ENCODE measurements at regions not wholly inside any gene's neighbourhood (a gene's known extent, or its start where the extent isn't known, plus 50 kb on each side); places are given as distances from the start of the nearest gene placed in this dataset.

- TF ChIP-seq CTCF (IDR thresholded peaks at IDR 0.05; ENCODE audit: poor library complexity, severe bottlenecking) = no peak
- no peak for DNase-seq (ENCODE audit: low spot score)
- no peak for ATAC-seq (ENCODE audit: low read depth)
- Histone ChIP-seq H3K27me3 (ENCODE audit: insufficient read depth, poor library complexity, severe bottlenecking) (no peaks in the 10 kb centered on the region), H3K27ac (ENCODE audit: poor library complexity, severe bottlenecking) (no peak overlapping the region), H3K4me3 (ENCODE audit: severe bottlenecking) (no peak overlapping the region), H3K4me1 (ENCODE audit: insufficient read depth, poor library complexity, severe bottlenecking) (peaks cover 26% of the 10 kb centered on the region), H3K9me3 (ENCODE audit: severe bottlenecking) (no peaks in the 10 kb centered on the region), H3K36me3 (ENCODE audit: low read depth) (no peaks in the 10 kb centered on the region)
Observed at GRCh38 chr20:10853176-10853575, 179.4 kb upstream of the JAG1 start.

GRCh38 chr20:10853731-10854130, 179.9 kb upstream of the JAG1 start:
- Histone ChIP-seq H3K4me1 (ENCODE audit: insufficient read depth, poor library complexity, severe bottlenecking) (peaks cover 24% of the 10 kb centered on the region), H3K27ac (ENCODE audit: poor library complexity, severe bottlenecking) (no peak overlapping the region), H3K4me3 (ENCODE audit: severe bottlenecking) (no peak overlapping the region), H3K36me3 (ENCODE audit: low read depth) (no peaks in the 10 kb centered on the region), H3K9me3 (ENCODE audit: severe bottlenecking) (no peaks in the 10 kb centered on the region), H3K27me3 (ENCODE audit: insufficient read depth, poor library complexity, severe bottlenecking) (no peaks in the 10 kb centered on the region)
- DNase-seq (ENCODE audit: low spot score) (no peak), ATAC-seq (ENCODE audit: low read depth) (no peak)
- no peak for TF ChIP-seq CTCF (IDR thresholded peaks at IDR 0.05; ENCODE audit: poor library complexity, severe bottlenecking)

- Histone ChIP-seq H3K27me3 (ENCODE audit: insufficient read depth, poor library complexity, severe bottlenecking) (no peaks in the 10 kb centered on the region), H3K4me3 (ENCODE audit: severe bottlenecking) (no peak overlapping the region), H3K27ac (ENCODE audit: poor library complexity, severe bottlenecking) (no peak overlapping the region), H3K9me3 (ENCODE audit: severe bottlenecking) (no peaks in the 10 kb centered on the region), H3K4me1 (ENCODE audit: insufficient read depth, poor library complexity, severe bottlenecking) (peaks cover 12% of the 10 kb centered on the region), H3K36me3 (ENCODE audit: low read depth) (no peaks in the 10 kb centered on the region)
- ATAC-seq (ENCODE audit: low read depth) (no peak), DNase-seq (ENCODE audit: low spot score) (no peak)
- TF ChIP-seq CTCF (IDR thresholded peaks at IDR 0.05; ENCODE audit: poor library complexity, severe bottlenecking) = no peak
Observed at GRCh38 chr20:10854976-10855375, 181.2 kb upstream of the JAG1 start.

GRCh38 chr20:10855778-10856177, 182.0 kb upstream of the JAG1 start:
- H3K27ac ChIP-seq (ENCODE audit: poor library complexity, severe bottlenecking) = no peak overlapping the region
- H3K9me3 ChIP-seq (ENCODE audit: severe bottlenecking) = no peaks in the 10 kb centered on the region
- no peak for ATAC-seq (ENCODE audit: low read depth)
- H3K4me3 ChIP-seq (ENCODE audit: severe bottlenecking) = no peak overlapping the region
- no peaks in the 10 kb centered on the region for H3K27me3 ChIP-seq (ENCODE audit: insufficient read depth, poor library complexity, severe bottlenecking)
- no peaks in the 10 kb centered on the region for H3K36me3 ChIP-seq (ENCODE audit: low read depth)
- H3K4me1 ChIP-seq (ENCODE audit: insufficient read depth, poor library complexity, severe bottlenecking) = peaks cover 18% of the 10 kb centered on the region
- TF ChIP-seq CTCF (IDR thresholded peaks at IDR 0.05; ENCODE audit: poor library complexity, severe bottlenecking) = no peak
- DNase-seq (ENCODE audit: low spot score) = no peak

GRCh38 chr20:10856237-10857015, 182.6 kb upstream of the JAG1 start:
- Histone ChIP-seq H3K9me3 (ENCODE audit: severe bottlenecking) (no peaks in the 10 kb centered on the region), H3K4me1 (ENCODE audit: insufficient read depth, poor library complexity, severe bottlenecking) (peaks cover 24% of the 10 kb centered on the region), H3K27ac (ENCODE audit: poor library complexity, severe bottlenecking) (no peak overlapping the region), H3K36me3 (ENCODE audit: low read depth) (no peaks in the 10 kb centered on the region), H3K27me3 (ENCODE audit: insufficient read depth, poor library complexity, severe bottlenecking) (no peaks in the 10 kb centered on the region), H3K4me3 (ENCODE audit: severe bottlenecking) (no peak overlapping the region)
- ATAC-seq (ENCODE audit: low read depth) (no peak), DNase-seq (ENCODE audit: low spot score) (no peak)
- no peak for TF ChIP-seq CTCF (IDR thresholded peaks at IDR 0.05; ENCODE audit: poor library complexity, severe bottlenecking)

All from RWPE2 (cell line).